H9 (cell line): ENCODE measurements at regions not wholly inside any gene's neighbourhood (a gene's known extent, or its start where the extent isn't known, plus 50 kb on each side); places are given as distances from the start of the nearest gene placed in this dataset.

Source experiments
- DNase-seq: peaks from one replicate; pipeline ENCODE4 v3.0.0-alpha.2; 2017
- H2AFZ ChIP-seq: one replicate; pipeline ENCODE4 v1.6.1; 2013; ENCODE audit warnings: mild to moderate bottlenecking, low read length, control low read depth, moderate library complexity
- H2AK5ac ChIP-seq: 2 replicates; pipeline ENCODE4 v1.6.1; 2013; ENCODE audit warnings: low read length, control low read depth, mixed read lengths; ENCODE audit not compliant: insufficient read length
- H2BK120ac ChIP-seq: one replicate; pipeline ENCODE4 v1.6.1; 2013; ENCODE audit warnings: low read depth, mild to moderate bottlenecking, low read length, control low read depth, inconsistent platforms; ENCODE audit not compliant: poor library complexity, severe bottlenecking
- H2BK12ac ChIP-seq: 2 replicates; pipeline ENCODE4 v1.6.1; 2013; ENCODE audit warnings: low read length, control low read depth, mixed read lengths, low read depth; ENCODE audit not compliant: insufficient read length
- H2BK15ac ChIP-seq: 2 replicates; pipeline ENCODE4 v1.6.1; 2013; ENCODE audit warnings: low read depth, low read length, control low read depth
- H2BK20ac ChIP-seq: one replicate; pipeline ENCODE4 v1.6.1; 2013; ENCODE audit warnings: low read depth, mild to moderate bottlenecking, low read length, control low read depth, inconsistent platforms; ENCODE audit not compliant: poor library complexity, severe bottlenecking
- H2BK5ac ChIP-seq: 2 replicates; pipeline ENCODE4 v1.6.1; 2013; ENCODE audit warnings: low read length, control low read depth, mixed read lengths; ENCODE audit not compliant: insufficient read length
- H3K14ac ChIP-seq: 2 replicates; pipeline ENCODE4 v1.6.1; 2013; ENCODE audit warnings: low read length, control low read depth; ENCODE audit not compliant: insufficient read depth
- H3K18ac ChIP-seq: 2 replicates; pipeline ENCODE4 v1.6.1; 2013; ENCODE audit warnings: low read depth, mild to moderate bottlenecking, mixed read lengths, low read length, control low read depth; ENCODE audit not compliant: insufficient read length
- H3K23ac ChIP-seq: 2 replicates; pipeline ENCODE4 v1.6.1; 2013; ENCODE audit warnings: low read length, control low read depth, mixed read lengths, low read depth; ENCODE audit not compliant: insufficient read length
- H3K23me2 ChIP-seq: 2 replicates; pipeline ENCODE4 v1.6.1; 2013; ENCODE audit warnings: low read depth, mild to moderate bottlenecking, mixed read lengths, low read length, control low read depth; ENCODE audit not compliant: insufficient read length, poor library complexity, severe bottlenecking
- H3K27ac ChIP-seq: 2 replicates; pipeline ENCODE4 v1.5.1; 2013; ENCODE audit warnings: low read length, control low read depth, mixed read lengths, low read depth; ENCODE audit not compliant: insufficient read length
- H3K27me3 ChIP-seq: 2 replicates; pipeline ENCODE4 v1.6.1; 2013; ENCODE audit warnings: low read length, control low read depth, inconsistent platforms; ENCODE audit not compliant: insufficient read depth
- H3K4ac ChIP-seq: 2 replicates; pipeline ENCODE4 v1.6.1; 2013; ENCODE audit warnings: low read depth, mild to moderate bottlenecking, control low read depth, inconsistent platforms, low read length, moderate library complexity
- H3K4me1 ChIP-seq: 2 replicates; pipeline ENCODE4 v1.6.1; 2013; ENCODE audit warnings: low read length, control low read depth, inconsistent platforms; ENCODE audit not compliant: insufficient read depth
- H3K4me2 ChIP-seq: 2 replicates; pipeline ENCODE4 v1.6.1; 2013; ENCODE audit warnings: low read length, control low read depth, mixed read lengths; ENCODE audit not compliant: insufficient read length, insufficient read depth
- H3K56ac ChIP-seq: 2 replicates; pipeline ENCODE4 v1.6.1; 2013; ENCODE audit warnings: low read depth, mild to moderate bottlenecking, mixed read lengths, low read length, control low read depth; ENCODE audit not compliant: insufficient read length
- H3K79me1 ChIP-seq: 2 replicates; pipeline ENCODE4 v1.6.1; 2013; ENCODE audit warnings: low read depth, mild to moderate bottlenecking, moderate library complexity, low read length, control low read depth, inconsistent platforms; ENCODE audit not compliant: insufficient read depth, poor library complexity, severe bottlenecking
- H3K79me2 ChIP-seq: 2 replicates; pipeline ENCODE4 v1.6.1; 2013; ENCODE audit warnings: low read length, control low read depth, inconsistent platforms; ENCODE audit not compliant: insufficient read depth
- H3K9ac ChIP-seq: 2 replicates; pipeline ENCODE4 v1.6.1; 2013; ENCODE audit warnings: low read length, control low read depth, mixed read lengths; ENCODE audit not compliant: insufficient read length; ENCODE audit errors: extremely low read depth
- H3K9me3 ChIP-seq: one replicate; pipeline ENCODE4 v1.6.1; 2013; ENCODE audit warnings: low read depth, low read length, inconsistent platforms; ENCODE audit not compliant: control insufficient read depth
- H3T11ph ChIP-seq: one replicate; pipeline ENCODE4 v1.6.1; 2013; ENCODE audit warnings: mild to moderate bottlenecking, low read length, control low read depth, inconsistent platforms
- H4K20me1 ChIP-seq: one replicate; pipeline ENCODE4 v1.6.1; 2013; ENCODE audit not compliant: control insufficient read depth, insufficient read length, insufficient read depth
- H4K5ac ChIP-seq: 2 replicates; pipeline ENCODE4 v1.6.1; 2013; ENCODE audit warnings: low read depth, mild to moderate bottlenecking, mixed read lengths, low read length, control low read depth; ENCODE audit not compliant: insufficient read length
- H4K8ac ChIP-seq: replicated peaks from 2 replicates; pipeline ENCODE4 v1.6.1; 2013; ENCODE audit warnings: low read length, control low read depth, mixed read lengths, low read depth; ENCODE audit not compliant: insufficient read length
- H4K91ac ChIP-seq: 2 replicates; pipeline ENCODE4 v1.6.1; 2013; ENCODE audit warnings: low read depth, mild to moderate bottlenecking, moderate library complexity, mixed read lengths, low read length, control low read depth; ENCODE audit not compliant: insufficient read length
- H3K27ac Mint-ChIP-seq, 3 experiments: 2 replicates in 2 of 3; 3 replicates in 1 of 3; pipeline ENCODE4 v1.8.0; 2020 to 2021; ENCODE audit warnings: mixed read lengths in 3 of 3, mild to moderate bottlenecking in 1 of 3, moderate library complexity in 1 of 3
- H3K27me3 Mint-ChIP-seq: 2 replicates; pipeline ENCODE4 v1.8.0; 2021; ENCODE audit warnings: low read depth, mild to moderate bottlenecking, moderate library complexity, mixed read lengths
- H3K36me3 Mint-ChIP-seq, 3 experiments: 2 replicates in 2 of 3; 3 replicates in 1 of 3; pipeline ENCODE4 v1.8.0; 2020 to 2021; ENCODE audit warnings: low read depth in 3 of 3, mixed read lengths in 3 of 3; ENCODE audit not compliant: insufficient read depth in 1 of 3
- H3K4me1 Mint-ChIP-seq, 2 experiments: 2 replicates each; pipeline ENCODE4 v1.8.0; 2020; ENCODE audit warnings: mixed read lengths in 2 of 2
- H3K4me3 Mint-ChIP-seq, 2 experiments: 2 replicates in 1 of 2; 3 replicates in 1 of 2; pipeline ENCODE4 v1.8.0; 2020 to 2021; ENCODE audit warnings: mild to moderate bottlenecking in 2 of 2, mixed read lengths in 2 of 2, moderate library complexity in 1 of 2
- H3K9me3 Mint-ChIP-seq, 2 experiments: 2 replicates in 1 of 2; 3 replicates in 1 of 2; pipeline ENCODE4 v1.8.0; 2020; ENCODE audit warnings: mild to moderate bottlenecking in 2 of 2, mixed read lengths in 2 of 2, moderate library complexity in 1 of 2
- CTCF ChIP-seq: fragments of 200-600 bp; sonication (generic); conservative IDR thresholded peaks from 3 replicates; pipeline ENCODE4 v1.8.0; 2021; ENCODE audit warnings: antibody characterized with exemption, mild to moderate bottlenecking
- WGBS: extraction: QIAGEN DNeasy Blood & Tissue Kit; methylation state at CpG from one replicate; pipeline ENCODE4 v1.1.7; 2013; ENCODE audit warnings: missing lambda C conversion rate, low lambda C conversion rate, mixed read lengths; ENCODE audit not compliant: insufficient read length; ENCODE audit errors: extremely low coverage; 5-methylcytosine and 5-hydroxymethylcytosine counted together

DNA sequence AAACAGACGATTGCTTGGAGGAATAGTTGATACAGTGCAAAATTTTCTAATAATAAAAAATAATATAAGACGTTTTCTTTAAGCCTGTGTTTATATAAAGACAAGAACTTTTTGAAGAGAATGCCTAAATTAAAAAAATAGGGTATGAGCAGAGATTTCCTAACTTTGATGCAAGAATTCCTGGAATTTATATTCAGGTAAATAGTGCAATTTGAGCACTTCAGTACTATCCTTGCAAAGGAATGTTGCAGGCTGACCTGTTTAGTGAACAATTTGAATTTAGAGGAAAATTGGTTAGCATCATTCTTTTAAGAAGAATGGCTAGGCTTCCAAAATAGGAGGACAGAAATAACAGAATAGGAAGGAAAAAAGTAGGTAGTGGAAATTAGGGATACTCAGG lies 1172.3 kb downstream of the HACE1 start:
- Histone ChIP-seq H2BK15ac (no peak overlapping the region), H3K23ac (no peak overlapping the region), H3K23me2 (no peaks in the 10 kb centered on the region), H3K56ac (no peak overlapping the region), H2BK5ac (no peak overlapping the region), H3K18ac (no peak overlapping the region), H3K4me1 (no peaks in the 10 kb centered on the region), H3K79me2 (no peaks in the 10 kb centered on the region), H3K9ac (no peak overlapping the region), H3K27me3 (no peaks in the 10 kb centered on the region), H3K9me3 (no peaks in the 10 kb centered on the region), H2AFZ (no peak overlapping the region), H2BK12ac (no peak overlapping the region), H2BK120ac (no peak overlapping the region), H4K5ac (no peak overlapping the region), H2BK20ac (no peak overlapping the region), H3K4me2 (no peak overlapping the region), H3K4ac (no peak overlapping the region), H4K8ac (no peak overlapping the region), H3K79me1 (no peaks in the 10 kb centered on the region), H3K27ac (no peak overlapping the region), H3T11ph (no peak overlapping the region), H2AK5ac (no peak overlapping the region), H4K91ac (no peak overlapping the region), H3K14ac (no peak overlapping the region), H4K20me1 (no peaks in the 10 kb centered on the region)
- H3K4me1 Mint-ChIP-seq: peaks cover 0 to 4% of the 10 kb centered on the region in 2 experiments; a peak in 1 of 4 replicates
- no peak overlapping the region for H3K4me3 Mint-ChIP-seq
- H3K36me3 Mint-ChIP-seq: no peaks in the 10 kb centered on the region
- no peak overlapping the region for H3K27ac Mint-ChIP-seq
- TF ChIP-seq CTCF: no peak
- no CpG with 5 or more reads among the region's 2 CpGs for WGBS
- no peaks in the 10 kb centered on the region for H3K27me3 Mint-ChIP-seq
- no peaks in the 10 kb centered on the region for H3K9me3 Mint-ChIP-seq
- DNase-seq: no peak
